OCI-LY1 (cell line): ENCODE measurements at regions not wholly inside any gene's neighbourhood (a gene's known extent, or its start where the extent isn't known, plus 50 kb on each side); places are given as distances from the start of the nearest gene placed in this dataset.

Experiments used
- H2AFZ ChIP-seq: fragments of 200-600 bp; sonication (generic), shearing (Covaris generic); 2 replicates; pipeline ENCODE4 v1.6.0; 2014; ENCODE audit warnings: antibody characterized with exemption, mild to moderate bottlenecking, low read length
- H3F3A ChIP-seq: fragments of 200-600 bp; sonication (generic), shearing (Covaris generic); 2 replicates; pipeline ENCODE4 v1.6.0; 2014; ENCODE audit warnings: mild to moderate bottlenecking, antibody characterized with exemption, low read length, moderate library complexity; ENCODE audit not compliant: insufficient read depth
- H3K27ac ChIP-seq: fragments of 200-600 bp; sonication (generic); 2 replicates; pipeline ENCODE4 v1.5.1; 2014; ENCODE audit warnings: low read length, mixed run types, mild to moderate bottlenecking, low read depth; ENCODE audit not compliant: poor library complexity, severe bottlenecking
- H3K27me3 ChIP-seq: fragments of 200-600 bp; sonication (generic); 2 replicates; pipeline ENCODE4 v1.6.0; 2014; ENCODE audit warnings: antibody characterized with exemption, mild to moderate bottlenecking, low read length, moderate library complexity; ENCODE audit not compliant: insufficient read depth
- H3K36me3 ChIP-seq: fragments of 200-600 bp; sonication (generic); 2 replicates; pipeline ENCODE4 v1.6.1; 2014; ENCODE audit warnings: mild to moderate bottlenecking, antibody characterized with exemption, low read length, moderate library complexity, mixed read lengths; ENCODE audit not compliant: insufficient read depth
- H3K4me1 ChIP-seq: fragments of 200-600 bp; sonication (generic); 2 replicates; pipeline ENCODE4 v1.5.1; 2014; ENCODE audit warnings: mild to moderate bottlenecking, low read length, moderate library complexity; ENCODE audit not compliant: insufficient read depth, severe bottlenecking
- H3K4me2 ChIP-seq: fragments of 200-600 bp; sonication (generic), shearing (Covaris generic); 2 replicates; pipeline ENCODE4 v1.6.1; 2014; ENCODE audit warnings: low read length
- H3K4me3 ChIP-seq: fragments of 200-600 bp; sonication (generic); 2 replicates; pipeline ENCODE4 v1.5.1; 2014; ENCODE audit warnings: low read length, low read depth, mild to moderate bottlenecking, mixed read lengths; ENCODE audit not compliant: poor library complexity, severe bottlenecking
- H3K79me2 ChIP-seq: fragments of 200-600 bp; shearing (Covaris generic); 2 replicates; pipeline ENCODE4 v1.6.1; 2016; ENCODE audit warnings: mixed run types, low read length, mixed read lengths; ENCODE audit not compliant: insufficient read depth
- H3K9ac ChIP-seq: fragments of 200-600 bp; sonication (generic), shearing (Covaris generic); 2 replicates; pipeline ENCODE4 v1.6.1; 2014; ENCODE audit warnings: mild to moderate bottlenecking, low read length, mixed read lengths
- H3K9me2 ChIP-seq: fragments of 200-600 bp; sonication (generic), shearing (Covaris generic); 2 replicates; pipeline ENCODE4 v1.6.1; 2014; ENCODE audit warnings: low read depth, mild to moderate bottlenecking, low read length, mixed read lengths
- H3K9me3 ChIP-seq: fragments of 200-600 bp; shearing (Covaris generic); 2 replicates; pipeline ENCODE4 v1.6.1; 2014; ENCODE audit warnings: low read length, mixed read lengths
- H4K20me1 ChIP-seq: fragments of 200-600 bp; sonication (generic), shearing (Covaris generic); 2 replicates; pipeline ENCODE4 v1.6.0; 2016; ENCODE audit warnings: mild to moderate bottlenecking, low read length; ENCODE audit not compliant: insufficient read depth
- CTCF ChIP-seq: fragments of 200-600 bp; sonication (generic), shearing (Covaris generic); IDR thresholded peaks from 2 replicates; pipeline ENCODE4 v1.5.1; 2017; ENCODE audit warnings: mild to moderate bottlenecking, antibody characterized with exemption, low read length, moderate library complexity, mixed read lengths
- EZH2 ChIP-seq: fragments of 200-600 bp; sonication (generic), shearing (Covaris generic); IDR thresholded peaks from 2 replicates; pipeline ENCODE4 v1.8.0; 2017; ENCODE audit warnings: borderline replicate concordance, mixed run types, mild to moderate bottlenecking, antibody characterized with exemption, low read length, moderate library complexity, mixed read lengths

- TF ChIP-seq CTCF (no peak), EZH2 (no peak)
- H3K79me2 ChIP-seq: no peaks in the 10 kb centered on the region
- no peaks in the 10 kb centered on the region for H3K4me1 ChIP-seq
- no peak overlapping the region for H3K27ac ChIP-seq
- no peaks in the 10 kb centered on the region for H3K36me3 ChIP-seq
- no peak overlapping the region for H3K4me3 ChIP-seq
- no peak overlapping the region for H3K4me2 ChIP-seq
- no peak overlapping the region for H2AFZ ChIP-seq
- no peaks in the 10 kb centered on the region for H3K27me3 ChIP-seq
- no peaks in the 10 kb centered on the region for H4K20me1 ChIP-seq
- H3K9ac ChIP-seq: no peak overlapping the region
- H3F3A ChIP-seq: no peaks in the 10 kb centered on the region
- no peaks in the 10 kb centered on the region for H3K9me2 ChIP-seq
- H3K9me3 ChIP-seq: no peaks in the 10 kb centered on the region
Observed at GRCh38 chr7:41162612-41163011, 540.3 kb downstream of the INHBA start.

- no peak overlapping the region for H3K9ac ChIP-seq
- no peak overlapping the region for H3K4me3 ChIP-seq
- no peaks in the 10 kb centered on the region for H3K27me3 ChIP-seq
- no peaks in the 10 kb centered on the region for H3K9me3 ChIP-seq
- no peak overlapping the region for H2AFZ ChIP-seq
- H3K4me2 ChIP-seq: no peak overlapping the region
- no peaks in the 10 kb centered on the region for H3K9me2 ChIP-seq
- H3K27ac ChIP-seq: no peak overlapping the region
- H3F3A ChIP-seq: no peaks in the 10 kb centered on the region
- H3K79me2 ChIP-seq: no peaks in the 10 kb centered on the region
- H3K4me1 ChIP-seq: no peaks in the 10 kb centered on the region
- H3K36me3 ChIP-seq: no peaks in the 10 kb centered on the region
- no peaks in the 10 kb centered on the region for H4K20me1 ChIP-seq
- no peak for TF ChIP-seq EZH2
- TF ChIP-seq CTCF: no peak
Observed at GRCh38 chr7:41161041-41161587, 541.8 kb downstream of the INHBA start.

DNA sequence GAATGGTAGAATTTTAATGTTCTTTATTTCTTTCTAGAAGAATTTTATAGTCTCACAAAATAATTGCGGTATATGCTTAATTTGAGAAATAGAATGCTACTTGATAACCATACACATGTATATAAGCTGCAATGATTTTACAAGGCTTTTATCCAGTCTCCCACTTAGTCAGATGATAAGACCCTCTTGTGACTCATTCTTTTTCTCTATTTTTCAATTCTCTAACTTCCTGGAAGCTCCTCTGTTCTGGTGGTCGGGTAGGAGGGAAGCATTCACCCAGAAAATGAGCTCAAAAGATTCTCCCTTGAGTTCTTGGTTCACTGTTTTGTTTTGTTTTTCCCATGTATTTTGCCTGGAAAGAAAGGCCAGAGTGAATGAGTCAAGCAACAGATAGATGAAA lies 546.6 kb downstream of the INHBA start:
- H3K4me1 ChIP-seq: no peaks in the 10 kb centered on the region
- TF ChIP-seq EZH2 (no peak), CTCF (no peak)
- no peak overlapping the region for H3K9ac ChIP-seq
- no peaks in the 10 kb centered on the region for H4K20me1 ChIP-seq
- H3K27me3 ChIP-seq: no peaks in the 10 kb centered on the region
- H3K9me2 ChIP-seq: no peaks in the 10 kb centered on the region
- no peak overlapping the region for H2AFZ ChIP-seq
- H3K4me3 ChIP-seq: no peak overlapping the region
- H3K9me3 ChIP-seq: no peaks in the 10 kb centered on the region
- H3K36me3 ChIP-seq: no peaks in the 10 kb centered on the region
- no peaks in the 10 kb centered on the region for H3F3A ChIP-seq
- H3K79me2 ChIP-seq: no peaks in the 10 kb centered on the region
- no peak overlapping the region for H3K27ac ChIP-seq
- H3K4me2 ChIP-seq: no peak overlapping the region
